Panc1 (cell line): ENCODE measurements at regions not wholly inside any gene's neighbourhood (a gene's known extent, or its start where the extent isn't known, plus 50 kb on each side); places are given as distances from the start of the nearest gene placed in this dataset.

Source experiments
- TCF7L2 ChIP-seq: IDR thresholded peaks from 2 replicates; pipeline ENCODE4 v1.6.1; 2011; ENCODE audit warnings: mild to moderate bottlenecking, low read depth, low read length, inconsistent platforms
- TF ChIP-seq, protein P1 (sequence below): fragments of 450-650 bp; IDR thresholded peaks from 2 replicates; pipeline ENCODE4 v1.5.1; 2017; ENCODE audit warnings: mild to moderate bottlenecking

DNA sequence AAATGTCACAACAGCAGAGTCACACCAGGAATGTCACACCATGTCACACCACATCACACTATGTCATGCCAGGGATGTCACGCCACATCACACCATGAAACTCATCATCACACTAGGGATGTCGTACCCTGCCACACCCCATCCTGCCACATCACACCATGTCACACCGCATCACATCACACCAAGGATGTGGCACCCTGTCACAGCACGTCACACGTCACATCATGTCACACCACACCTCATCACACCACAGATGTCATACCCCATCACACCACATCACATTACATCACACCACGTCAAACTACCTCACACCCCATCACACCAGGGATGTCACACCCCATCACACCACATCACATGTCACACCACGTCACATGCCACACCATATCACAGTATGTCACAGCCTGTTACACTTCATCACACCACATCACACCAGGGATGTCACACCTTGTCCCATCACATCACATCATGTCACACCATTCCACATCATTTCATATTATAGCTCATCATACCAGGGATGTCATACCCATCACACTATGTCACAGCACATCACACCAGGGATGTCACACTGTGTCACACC lies 90.9 kb downstream of the TMEM121 start:
- TF ChIP-seq, protein P1, sequence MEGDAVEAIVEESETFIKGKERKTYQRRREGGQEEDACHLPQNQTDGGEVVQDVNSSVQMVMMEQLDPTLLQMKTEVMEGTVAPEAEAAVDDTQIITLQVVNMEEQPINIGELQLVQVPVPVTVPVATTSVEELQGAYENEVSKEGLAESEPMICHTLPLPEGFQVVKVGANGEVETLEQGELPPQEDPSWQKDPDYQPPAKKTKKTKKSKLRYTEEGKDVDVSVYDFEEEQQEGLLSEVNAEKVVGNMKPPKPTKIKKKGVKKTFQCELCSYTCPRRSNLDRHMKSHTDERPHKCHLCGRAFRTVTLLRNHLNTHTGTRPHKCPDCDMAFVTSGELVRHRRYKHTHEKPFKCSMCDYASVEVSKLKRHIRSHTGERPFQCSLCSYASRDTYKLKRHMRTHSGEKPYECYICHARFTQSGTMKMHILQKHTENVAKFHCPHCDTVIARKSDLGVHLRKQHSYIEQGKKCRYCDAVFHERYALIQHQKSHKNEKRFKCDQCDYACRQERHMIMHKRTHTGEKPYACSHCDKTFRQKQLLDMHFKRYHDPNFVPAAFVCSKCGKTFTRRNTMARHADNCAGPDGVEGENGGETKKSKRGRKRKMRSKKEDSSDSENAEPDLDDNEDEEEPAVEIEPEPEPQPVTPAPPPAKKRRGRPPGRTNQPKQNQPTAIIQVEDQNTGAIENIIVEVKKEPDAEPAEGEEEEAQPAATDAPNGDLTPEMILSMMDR: no peak
- TF ChIP-seq TCF7L2: no peak
